OCI-LY1 (cell line): ENCODE measurements at regions not wholly inside any gene's neighbourhood (a gene's known extent, or its start where the extent isn't known, plus 50 kb on each side); places are given as distances from the start of the nearest gene placed in this dataset.

Experiments used
- H2AFZ ChIP-seq: fragments of 200-600 bp; sonication (generic), shearing (Covaris generic); 2 replicates; pipeline ENCODE4 v1.6.0; 2014; ENCODE audit warnings: antibody characterized with exemption, mild to moderate bottlenecking, low read length
- H3F3A ChIP-seq: fragments of 200-600 bp; sonication (generic), shearing (Covaris generic); 2 replicates; pipeline ENCODE4 v1.6.0; 2014; ENCODE audit warnings: mild to moderate bottlenecking, antibody characterized with exemption, low read length, moderate library complexity; ENCODE audit not compliant: insufficient read depth
- H3K27ac ChIP-seq: fragments of 200-600 bp; sonication (generic); 2 replicates; pipeline ENCODE4 v1.5.1; 2014; ENCODE audit warnings: low read length, mixed run types, mild to moderate bottlenecking, low read depth; ENCODE audit not compliant: poor library complexity, severe bottlenecking
- H3K27me3 ChIP-seq: fragments of 200-600 bp; sonication (generic); 2 replicates; pipeline ENCODE4 v1.6.0; 2014; ENCODE audit warnings: antibody characterized with exemption, mild to moderate bottlenecking, low read length, moderate library complexity; ENCODE audit not compliant: insufficient read depth
- H3K36me3 ChIP-seq: fragments of 200-600 bp; sonication (generic); 2 replicates; pipeline ENCODE4 v1.6.1; 2014; ENCODE audit warnings: mild to moderate bottlenecking, antibody characterized with exemption, low read length, moderate library complexity, mixed read lengths; ENCODE audit not compliant: insufficient read depth
- H3K4me1 ChIP-seq: fragments of 200-600 bp; sonication (generic); 2 replicates; pipeline ENCODE4 v1.5.1; 2014; ENCODE audit warnings: mild to moderate bottlenecking, low read length, moderate library complexity; ENCODE audit not compliant: insufficient read depth, severe bottlenecking
- H3K4me2 ChIP-seq: fragments of 200-600 bp; sonication (generic), shearing (Covaris generic); 2 replicates; pipeline ENCODE4 v1.6.1; 2014; ENCODE audit warnings: low read length
- H3K4me3 ChIP-seq: fragments of 200-600 bp; sonication (generic); 2 replicates; pipeline ENCODE4 v1.5.1; 2014; ENCODE audit warnings: low read length, low read depth, mild to moderate bottlenecking, mixed read lengths; ENCODE audit not compliant: poor library complexity, severe bottlenecking
- H3K79me2 ChIP-seq: fragments of 200-600 bp; shearing (Covaris generic); 2 replicates; pipeline ENCODE4 v1.6.1; 2016; ENCODE audit warnings: mixed run types, low read length, mixed read lengths; ENCODE audit not compliant: insufficient read depth
- H3K9ac ChIP-seq: fragments of 200-600 bp; sonication (generic), shearing (Covaris generic); 2 replicates; pipeline ENCODE4 v1.6.1; 2014; ENCODE audit warnings: mild to moderate bottlenecking, low read length, mixed read lengths
- H3K9me2 ChIP-seq: fragments of 200-600 bp; sonication (generic), shearing (Covaris generic); 2 replicates; pipeline ENCODE4 v1.6.1; 2014; ENCODE audit warnings: low read depth, mild to moderate bottlenecking, low read length, mixed read lengths
- H3K9me3 ChIP-seq: fragments of 200-600 bp; shearing (Covaris generic); 2 replicates; pipeline ENCODE4 v1.6.1; 2014; ENCODE audit warnings: low read length, mixed read lengths
- H4K20me1 ChIP-seq: fragments of 200-600 bp; sonication (generic), shearing (Covaris generic); 2 replicates; pipeline ENCODE4 v1.6.0; 2016; ENCODE audit warnings: mild to moderate bottlenecking, low read length; ENCODE audit not compliant: insufficient read depth
- CTCF ChIP-seq: fragments of 200-600 bp; sonication (generic), shearing (Covaris generic); IDR thresholded peaks from 2 replicates; pipeline ENCODE4 v1.5.1; 2017; ENCODE audit warnings: mild to moderate bottlenecking, antibody characterized with exemption, low read length, moderate library complexity, mixed read lengths
- EZH2 ChIP-seq: fragments of 200-600 bp; sonication (generic), shearing (Covaris generic); IDR thresholded peaks from 2 replicates; pipeline ENCODE4 v1.8.0; 2017; ENCODE audit warnings: borderline replicate concordance, mixed run types, mild to moderate bottlenecking, antibody characterized with exemption, low read length, moderate library complexity, mixed read lengths

GRCh38 chr4:174045381-174045780 lies 238.1 kb downstream of the FBXO8 start:
- H4K20me1 ChIP-seq: no peaks in the 10 kb centered on the region
- no peaks in the 10 kb centered on the region for H3K9me3 ChIP-seq
- no peaks in the 10 kb centered on the region for H3K36me3 ChIP-seq
- no peaks in the 10 kb centered on the region for H3K79me2 ChIP-seq
- H3K27me3 ChIP-seq: no peaks in the 10 kb centered on the region
- no peak for TF ChIP-seq EZH2
- TF ChIP-seq CTCF: no peak
- no peak overlapping the region for H2AFZ ChIP-seq
- H3K4me1 ChIP-seq: no peaks in the 10 kb centered on the region
- H3K4me3 ChIP-seq: no peak overlapping the region
- no peaks in the 10 kb centered on the region for H3K9me2 ChIP-seq
- no peak overlapping the region for H3K27ac ChIP-seq
- no peak overlapping the region for H3K9ac ChIP-seq
- no peak overlapping the region for H3K4me2 ChIP-seq
- no peaks in the 10 kb centered on the region for H3F3A ChIP-seq

- H3K79me2 ChIP-seq: no peaks in the 10 kb centered on the region
- no peaks in the 10 kb centered on the region for H3K9me3 ChIP-seq
- H3K36me3 ChIP-seq: no peaks in the 10 kb centered on the region
- TF ChIP-seq CTCF: no peak
- TF ChIP-seq EZH2: no peak
- no peaks in the 10 kb centered on the region for H3K27me3 ChIP-seq
- H3K4me2 ChIP-seq: no peak overlapping the region
- no peaks in the 10 kb centered on the region for H3K4me1 ChIP-seq
- H3K4me3 ChIP-seq: no peak overlapping the region
- no peaks in the 10 kb centered on the region for H3K9me2 ChIP-seq
- H3F3A ChIP-seq: no peaks in the 10 kb centered on the region
- no peak overlapping the region for H3K27ac ChIP-seq
- H2AFZ ChIP-seq: no peak overlapping the region
- H4K20me1 ChIP-seq: no peaks in the 10 kb centered on the region
- H3K9ac ChIP-seq: no peak overlapping the region
Measured at GRCh38 chr4:174041555-174042105, 241.8 kb downstream of the FBXO8 start.

- TF ChIP-seq CTCF (no peak), EZH2 (no peak)
- H3F3A ChIP-seq: no peaks in the 10 kb centered on the region
- no peaks in the 10 kb centered on the region for H3K4me1 ChIP-seq
- H3K27ac ChIP-seq: no peak overlapping the region
- no peaks in the 10 kb centered on the region for H3K36me3 ChIP-seq
- no peaks in the 10 kb centered on the region for H3K9me2 ChIP-seq
- H3K79me2 ChIP-seq: no peaks in the 10 kb centered on the region
- no peak overlapping the region for H3K9ac ChIP-seq
- no peak overlapping the region for H3K4me2 ChIP-seq
- H2AFZ ChIP-seq: no peak overlapping the region
- no peak overlapping the region for H3K4me3 ChIP-seq
- H4K20me1 ChIP-seq: no peaks in the 10 kb centered on the region
- no peaks in the 10 kb centered on the region for H3K9me3 ChIP-seq
- H3K27me3 ChIP-seq: no peaks in the 10 kb centered on the region
Measured at GRCh38 chr4:174040287-174040686, 243.2 kb downstream of the FBXO8 start.
